K562 (cell line): ENCODE measurements at regions not wholly inside any gene's neighbourhood (a gene's known extent, or its start where the extent isn't known, plus 50 kb on each side); places are given as distances from the start of the nearest gene placed in this dataset.

Experiments
- ATAC-seq: fragments of 200-7000 bp; cut with Tn5 transposase; 3 replicates; pipeline ENCODE4 v1.9.1; 2020; ENCODE audit warnings: moderate library complexity
- BruUV-seq: library from RNA; stranded (reverse); fragments of 400-500 nt; replicated peaks from 2 replicates; lab custom pipeline; 2021; lab: Mats Ljungman, UMichigan
- CTCF ChIA-PET: fragments of 300-600 bp; formaldehyde crosslinking; extraction: SDS; loops from one replicate; lab custom pipeline; 2021; ENCODE audit warnings: low intra/inter-chr PET ratio; lab: Yijun Ruan, JAX
- POLR2A ChIA-PET: fragments of 300-600, 350-650 bp; sonication (Branson Sonifier 250); formaldehyde crosslinking; extraction: SDS; loops from one replicate; lab custom pipeline; 2021; ENCODE audit warnings: antibody characterized with exemption, inconsistent platforms; lab: Yijun Ruan, JAX
- DNase-seq, 4 experiments: peaks; one replicate each; pipeline versions ENCODE4 v3.0.0 to v3.0.0-alpha.2; 2011 to 2018; ENCODE audit warnings: low spot score in 3 of 4, mixed read lengths in 3 of 4; ENCODE audit errors: extremely low read depth in 1 of 4
- FAIRE-seq: peaks from 2 replicates; lab custom pipeline; 2011; peaks lifted over from hg19 to GRCh38; lab: Jason Lieb, UNC
- H2AFZ ChIP-seq: 2 replicates; pipeline ENCODE4 v1.6.0; 2011; ENCODE audit warnings: low read depth, low read length, control low read depth, inconsistent platforms
- H3K27ac ChIP-seq: fragments of 200-600 bp; 3 replicates; pipeline ENCODE4 v1.8.0; 2011; ENCODE audit warnings: low read depth, mild to moderate bottlenecking, control low read depth, inconsistent platforms, low read length, moderate library complexity, mixed read lengths; ENCODE audit errors: extremely low read depth
- H3K27me3 ChIP-seq, 2 experiments: fragments of 300-600 bp in 1 of 2; 2 replicates in 1 of 2; 3 replicates in 1 of 2; pipeline versions ENCODE4 v1.6.0 to v1.8.0; 2011; ENCODE audit warnings: inconsistent platforms in 2 of 2, low read length in 2 of 2, mild to moderate bottlenecking in 1 of 2, mixed read lengths in 1 of 2, moderate library complexity in 1 of 2; ENCODE audit not compliant: control insufficient read depth in 2 of 2, insufficient read depth in 2 of 2
- H3K36me3 ChIP-seq: fragments of 300-600 bp; 3 replicates; pipeline ENCODE4 v1.8.0; 2011; ENCODE audit warnings: mild to moderate bottlenecking, low read length, inconsistent platforms; ENCODE audit not compliant: control insufficient read depth, insufficient read depth
- H3K4me1 ChIP-seq, 2 experiments: fragments of 200-600 bp in 1 of 2; replicated peaks in 1 of 2; 2 replicates in 1 of 2; 3 replicates in 1 of 2; pipeline versions ENCODE4 v1.5.1 to v1.8.0; 2011; ENCODE audit warnings: inconsistent platforms in 2 of 2, low read length in 2 of 2, mild to moderate bottlenecking in 1 of 2, mixed read lengths in 1 of 2, moderate library complexity in 1 of 2; ENCODE audit not compliant: control insufficient read depth in 2 of 2, insufficient read depth in 2 of 2
- H3K4me2 ChIP-seq: 2 replicates; pipeline ENCODE4 v1.6.1; 2011; ENCODE audit warnings: low read length, control low read depth, inconsistent platforms, mixed read lengths; ENCODE audit not compliant: insufficient read depth
- H3K4me3 ChIP-seq: fragments of 200-600 bp; sonication (generic), shearing (Covaris generic); 2 replicates; pipeline ENCODE4 v1.5.1; 2016; ENCODE audit warnings: control low read depth, inconsistent platforms
- H3K79me2 ChIP-seq: fragments of 200-600 bp; 3 replicates; pipeline ENCODE4 v1.8.0; 2011; ENCODE audit warnings: low read length, inconsistent platforms; ENCODE audit not compliant: control insufficient read depth, insufficient read depth
- H3K9ac ChIP-seq, 2 experiments: 2 replicates each; pipeline versions ENCODE4 v1.6.0 to v1.6.1; 2011; ENCODE audit warnings: low read depth in 2 of 2, low read length in 2 of 2, control low read depth in 1 of 2, inconsistent platforms in 1 of 2, mild to moderate bottlenecking in 1 of 2, mixed read lengths in 1 of 2; ENCODE audit not compliant: insufficient read depth in 1 of 2
- H3K9me1 ChIP-seq: one replicate; pipeline ENCODE4 v1.6.0; 2011; ENCODE audit warnings: inconsistent platforms, mild to moderate bottlenecking, low read length, moderate library complexity; ENCODE audit not compliant: control insufficient read depth, insufficient read depth
- H3K9me3 ChIP-seq: replicated peaks from 2 replicates; pipeline ENCODE4 v1.5.1; 2011; ENCODE audit warnings: low read depth, low read length, inconsistent platforms; ENCODE audit not compliant: control insufficient read depth, insufficient read depth
- H4K20me1 ChIP-seq: replicated peaks from 2 replicates; pipeline ENCODE4 v1.6.1; 2011; ENCODE audit warnings: low read length, inconsistent platforms, mixed read lengths; ENCODE audit not compliant: control insufficient read depth, insufficient read depth
- BRF2 ChIP-seq: IDR thresholded peaks from 3 replicates; pipeline ENCODE4 v1.6.1; 2011; ENCODE audit warnings: borderline replicate concordance, mild to moderate bottlenecking; ENCODE audit not compliant: insufficient read length, insufficient read depth
- C11orf30 ChIP-seq: fragments of 450-650 bp; IDR thresholded peaks from 2 replicates; pipeline ENCODE4 v1.6.1; 2016; ENCODE audit warnings: low read depth, mild to moderate bottlenecking
- CBFB ChIP-seq: sonication (generic); formaldehyde crosslinking; IDR thresholded peaks from 2 replicates; pipeline ENCODE4 v1.4.0; 2020; ENCODE audit warnings: mild to moderate bottlenecking, missing genetic modification reagents
- CBX5 ChIP-seq: IDR thresholded peaks from 2 replicates; pipeline ENCODE4 v1.6.1; 2014; ENCODE audit warnings: low read depth, borderline replicate concordance
- CREB3L1 ChIP-seq: fragments of 450-650 bp; IDR thresholded peaks from 2 replicates; pipeline ENCODE4 v1.6.1; 2014; ENCODE audit warnings: low read depth, mild to moderate bottlenecking, moderate library complexity, borderline replicate concordance
- FOXM1 ChIP-seq, 2 experiments: fragments of 450-650 bp in 1 of 2; sonication (generic) in 1 of 2; formaldehyde crosslinking in 1 of 2; IDR thresholded peaks; 2 replicates each; pipeline versions ENCODE4 v1.6.1 to v1.9.0; 2017 to 2022; ENCODE audit warnings: low read depth in 2 of 2, mild to moderate bottlenecking in 2 of 2, missing genetic modification reagents in 1 of 2, moderate library complexity in 1 of 2
- HIVEP1 ChIP-seq: fragments of 250-450 bp; sonication (Bioruptor Pico); IDR thresholded peaks from 2 replicates; pipeline ENCODE4 v1.4.0; 2020; ENCODE audit warnings: mild to moderate bottlenecking
- HNRNPL ChIP-seq: fragments of 200-400 bp; formaldehyde crosslinking; IDR thresholded peaks from 2 replicates; pipeline ENCODE4 v1.6.1; 2017; ENCODE audit warnings: low read depth, mild to moderate bottlenecking, low read length
- NFIC ChIP-seq: fragments of 450-650 bp; IDR thresholded peaks from 2 replicates; pipeline ENCODE4 v1.6.1; 2017; ENCODE audit warnings: mild to moderate bottlenecking, inconsistent platforms
- NFXL1 ChIP-seq: fragments of 450-650 bp; formaldehyde crosslinking; IDR thresholded peaks from 2 replicates; pipeline ENCODE4 v1.4.0; 2021; ENCODE audit warnings: mild to moderate bottlenecking
- NR4A1 ChIP-seq, 2 experiments: fragments of 250-450 bp in 1 of 2; fragments of 450-650 bp in 1 of 2; sonication (Bioruptor Pico) in 1 of 2; IDR thresholded peaks; 2 replicates each; pipeline versions ENCODE4 v1.4.0 to v1.6.1; 2016 to 2020; ENCODE audit warnings: mild to moderate bottlenecking in 2 of 2, missing compliant biosample characterization in 1 of 2, missing genetic modification characterization in 1 of 2, moderate library complexity in 1 of 2
- RBM17 ChIP-seq: fragments of 200-400 bp; formaldehyde crosslinking; IDR thresholded peaks from 2 replicates; pipeline ENCODE4 v1.6.1; 2017; ENCODE audit warnings: low read depth, mild to moderate bottlenecking, low read length, borderline replicate concordance
- SIN3A ChIP-seq, 2 experiments: fragments of 150-350 bp in 1 of 2; IDR thresholded peaks; 2 replicates each; pipeline ENCODE4 v1.6.1; 2011 to 2016; ENCODE audit warnings: borderline replicate concordance in 2 of 2, low read depth in 2 of 2, low read length in 2 of 2, mild to moderate bottlenecking in 2 of 2, moderate library complexity in 2 of 2; ENCODE audit not compliant: control insufficient read depth in 1 of 2
- SLC30A9 ChIP-seq: fragments of 250-450 bp; sonication (Bioruptor Pico); IDR thresholded peaks from 2 replicates; pipeline ENCODE4 v1.8.0; 2022; ENCODE audit warnings: mild to moderate bottlenecking, moderate library complexity
- TEAD4 ChIP-seq, 2 experiments: sonication (generic) in 1 of 2; formaldehyde crosslinking in 1 of 2; IDR thresholded peaks; 2 replicates each; pipeline versions ENCODE4 v1.6.1 to v1.8.0; 2012 to 2022; ENCODE audit warnings: borderline replicate concordance in 1 of 2, inconsistent platforms in 1 of 2, low read length in 1 of 2, mild to moderate bottlenecking in 1 of 2, missing genetic modification reagents in 1 of 2
- THAP7 ChIP-seq: fragments of 250-450 bp; sonication (Bioruptor Pico); IDR thresholded peaks from 2 replicates; pipeline ENCODE4 v1.5.0; 2021
- ZFPM2 ChIP-seq: fragments of 250-450 bp; sonication (Bioruptor Pico); IDR thresholded peaks from 2 replicates; pipeline ENCODE4 v1.5.1; 2022; ENCODE audit warnings: mild to moderate bottlenecking
- ZNF121 ChIP-seq: sonication (generic); formaldehyde crosslinking; conservative IDR thresholded peaks from 2 replicates; pipeline ENCODE4 v1.8.0; 2022; ENCODE audit warnings: missing genetic modification reagents
- ZNF561 ChIP-seq: fragments of 450-650 bp; formaldehyde crosslinking; conservative IDR thresholded peaks from 2 replicates; pipeline ENCODE4 v1.4.0; 2020; ENCODE audit warnings: mild to moderate bottlenecking, moderate library complexity
- ZNF77 ChIP-seq: fragments of 250-450 bp; sonication (Bioruptor Pico); IDR thresholded peaks from 2 replicates; pipeline ENCODE4 v1.5.0; 2020
- WGBS: fragments of 100-300 bp; shearing (Covaris generic); methylation state at CpG from one replicate; pipeline ENCODE4 v1.1.6; 2016; ENCODE audit warnings: low coverage, mixed read lengths; ENCODE audit not compliant: insufficient coverage; ENCODE audit errors: missing lambda C conversion rate; 5-methylcytosine and 5-hydroxymethylcytosine counted together
- in situ Hi-C: fragments of 300-500 bp; cut with MboI; formaldehyde crosslinking; loops from 4 replicates; pipeline ENCODE4 v1.15.0; 2018; ENCODE audit warnings: inconsistent platforms, mixed read lengths
- intact Hi-C: fragments of 100-400 bp; cut with micrococcal nuclease; formaldehyde crosslinking; loops from 2 replicates; pipeline ENCODE4 v1.14.2; 2022

GRCh38 chr5:74415695-74416102, 224.8 kb downstream of the ENC1 start (continued):
- no peak for TF ChIP-seq BRF2
- no peak for TF ChIP-seq ZFPM2 (CRISPR knock-in tag)
- no peak for TF ChIP-seq C11orf30
- no peak for TF ChIP-seq NR4A1 (CRISPR knock-in tag; IDR thresholded peaks at IDR 0.05)
- TF ChIP-seq NR4A1 (tag; IDR thresholded peaks at IDR 0.05): no peak
- TF ChIP-seq THAP7 (CRISPR knock-in tag): no peak
- TF ChIP-seq SIN3A (IDR thresholded peaks at IDR 0.05; ENCODE audit: borderline replicate concordance in 2 of 2, control insufficient read depth in 1 of 2, low read depth in 2 of 2, low read length in 2 of 2): no peak
- 0 out of 2 replicates have a peak, but pooled peaks have one; percentile 14 for TF ChIP-seq TEAD4 (IDR thresholded peaks at IDR 0.05; ENCODE audit: low read length)
- TF ChIP-seq TEAD4 (CRISPR knock-in tag; IDR thresholded peaks at IDR 0.05; ENCODE audit: borderline replicate concordance): no peak

DNA sequence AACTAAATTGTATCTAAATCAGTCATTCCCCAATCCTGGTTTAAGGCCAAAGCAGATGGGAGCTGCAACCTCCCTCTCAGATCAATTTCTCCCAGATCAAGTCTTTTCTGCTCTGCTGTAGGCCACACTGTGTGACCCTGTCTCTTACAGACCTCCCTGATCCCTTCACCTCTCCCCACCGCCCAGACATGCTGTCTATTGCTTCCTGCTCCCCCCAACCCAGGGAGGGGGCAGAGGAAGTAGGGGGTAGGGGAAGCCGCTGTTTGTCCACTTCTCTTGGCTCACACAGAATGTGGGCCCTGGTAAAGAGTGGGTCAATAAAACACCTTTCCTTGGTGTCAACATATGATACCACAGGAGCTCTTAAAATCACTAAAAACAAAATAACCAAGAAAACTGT, 226.3 kb downstream of the ENC1 start:
- no peaks in the 10 kb centered on the region for H3K36me3 ChIP-seq
- ChIA-PET CTCF (no interaction called here), POLR2A (no interaction called here)
- intact Hi-C loops (no loop called here), in situ Hi-C loops (no loop called here)
- 31% methylated on average over 2 of the region's 2 CpGs for WGBS
- peaks cover 0 to 7% of the 10 kb centered on the region in 2 experiments; a peak in 1 of 5 replicates for H3K27me3 ChIP-seq
- no peak for DNase-seq
- FAIRE-seq: no peak
- H4K20me1 ChIP-seq: no peaks in the 10 kb centered on the region
- H3K4me3 ChIP-seq: no peak overlapping the region
- no peaks in the 10 kb centered on the region for H3K79me2 ChIP-seq
- H3K4me1 ChIP-seq: peaks cover 0 to 6% of the 10 kb centered on the region in 2 experiments; a peak in 2 of 5 replicates
- BruUV-seq: no TSS peak
- no peak overlapping the region for H3K9ac ChIP-seq
- no peak overlapping the region for H2AFZ ChIP-seq
- H3K9me3 ChIP-seq: no peaks in the 10 kb centered on the region
- no peak for ATAC-seq
- no peaks in the 10 kb centered on the region for H3K9me1 ChIP-seq
- no peak overlapping the region for H3K4me2 ChIP-seq
- no peak overlapping the region for H3K27ac ChIP-seq
- TF ChIP-seq HNRNPL: no peak
- TF ChIP-seq NFIC: no peak
- no peak for TF ChIP-seq NFXL1 (CRISPR knock-in tag)
- TF ChIP-seq ZNF77: no peak
- TF ChIP-seq FOXM1 (IDR thresholded peaks at IDR 0.05; ENCODE audit: low read depth): no peak
- no peak for TF ChIP-seq FOXM1 (CRISPR knock-in tag; IDR thresholded peaks at IDR 0.05; ENCODE audit: low read depth)
- no peak for TF ChIP-seq HIVEP1
- TF ChIP-seq ZNF121 (CRISPR knock-in tag): no peak
- no peak for TF ChIP-seq CREB3L1
- no peak for TF ChIP-seq SLC30A9
- no peak for TF ChIP-seq ZNF561 (CRISPR knock-in tag)
- TF ChIP-seq CBFB (CRISPR knock-in tag): no peak
- TF ChIP-seq RBM17: no peak
- TF ChIP-seq CBX5: no peak
